Esophagus squamous epithelium (tissue), 4 donors: ENCODE measurements at regions not wholly inside any gene's neighbourhood (a gene's known extent, or its start where the extent isn't known, plus 50 kb on each side); places are given as distances from the start of the nearest gene placed in this dataset.

Experiments
- CTCF ChIP-seq, 6 experiments: fragments of 450-650 bp in 4 of 6; fragments of 200-600 bp in 2 of 6; sonication (generic) in 2 of 6; IDR thresholded peaks; one replicate each; pipeline ENCODE4 v1.5.1; 2016 to 2019; ENCODE audit warnings: antibody characterized with exemption in 6 of 6, mild to moderate bottlenecking in 4 of 6, moderate library complexity in 4 of 6
- POLR2A ChIP-seq, 4 donors: fragments of 450-650 bp; IDR thresholded peaks; one replicate each; pipeline ENCODE4 v1.6.1; 2017; ENCODE audit warnings: antibody characterized with exemption in 4 of 4, mild to moderate bottlenecking in 4 of 4, moderate library complexity in 3 of 4

GRCh38 chr11:44397586-44398178 is 87.7 kb upstream of the ALX4 start:
- no peak for TF ChIP-seq POLR2A (IDR thresholded peaks at IDR 0.05)
- no peak for TF ChIP-seq CTCF (IDR thresholded peaks at IDR 0.05)
